GM23248 (cell line): ENCODE measurements at regions not wholly inside any gene's neighbourhood (a gene's known extent, or its start where the extent isn't known, plus 50 kb on each side); places are given as distances from the start of the nearest gene placed in this dataset.

Experiments used
- DNase-seq: peaks from one replicate; pipeline ENCODE4 v3.0.0-alpha.2; 2015
- H2AFZ ChIP-seq: fragments of 200-600 bp; sonication (generic); 2 replicates; pipeline ENCODE4 v1.6.1; 2016; ENCODE audit warnings: antibody characterized with exemption
- H3F3A ChIP-seq: fragments of 200-600 bp; sonication (generic); 2 replicates; pipeline ENCODE4 v1.6.1; 2016; ENCODE audit warnings: mild to moderate bottlenecking, antibody characterized with exemption, mixed run types; ENCODE audit not compliant: insufficient read depth
- H3K27ac ChIP-seq: fragments of 200-600 bp; sonication (generic); 2 replicates; pipeline ENCODE4 v1.5.1; 2016; ENCODE audit warnings: mild to moderate bottlenecking
- H3K27me3 ChIP-seq: fragments of 200-600 bp; sonication (generic); replicated peaks from 2 replicates; pipeline ENCODE4 v1.6.1; 2016; ENCODE audit warnings: mild to moderate bottlenecking; ENCODE audit not compliant: insufficient read depth
- H3K36me3 ChIP-seq: fragments of 200-600 bp; sonication (generic); 2 replicates; pipeline ENCODE4 v1.6.1; 2016; ENCODE audit warnings: low read depth, mild to moderate bottlenecking
- H3K4me1 ChIP-seq: fragments of 200-600 bp; sonication (generic); 2 replicates; pipeline ENCODE4 v1.6.1; 2016; ENCODE audit warnings: mild to moderate bottlenecking; ENCODE audit not compliant: insufficient read depth
- H3K4me2 ChIP-seq: fragments of 200-600 bp; sonication (generic); one replicate; pipeline ENCODE4 v1.6.1; 2016; ENCODE audit warnings: mild to moderate bottlenecking; ENCODE audit not compliant: unreplicated experiment
- H3K4me3 ChIP-seq: fragments of 200-600 bp; sonication (generic); 2 replicates; pipeline ENCODE4 v1.5.1; 2016; ENCODE audit warnings: mild to moderate bottlenecking
- H3K79me2 ChIP-seq: fragments of 200-600 bp; sonication (generic); 2 replicates; pipeline ENCODE4 v1.6.1; 2016; ENCODE audit warnings: mild to moderate bottlenecking; ENCODE audit not compliant: insufficient read depth
- H3K9ac ChIP-seq: fragments of 200-600 bp; sonication (generic); 2 replicates; pipeline ENCODE4 v1.6.1; 2016; ENCODE audit warnings: mild to moderate bottlenecking
- H3K9me2 ChIP-seq: fragments of 200-600 bp; sonication (generic); 2 replicates; pipeline ENCODE4 v1.6.1; 2016; ENCODE audit warnings: mixed run types, mild to moderate bottlenecking, moderate library complexity; ENCODE audit not compliant: insufficient read depth
- H3K9me3 ChIP-seq: fragments of 200-600 bp; sonication (generic); one replicate; pipeline ENCODE4 v1.6.1; 2017; ENCODE audit warnings: low read depth
- H4K20me1 ChIP-seq: fragments of 200-600 bp; sonication (generic); 2 replicates; pipeline ENCODE4 v1.6.0; 2016; ENCODE audit not compliant: insufficient read depth
- EZH2 ChIP-seq: fragments of 200-600 bp; sonication (generic); IDR thresholded peaks from 2 replicates; pipeline ENCODE4 v1.6.1; 2018; ENCODE audit warnings: antibody characterized with exemption, mild to moderate bottlenecking; ENCODE audit not compliant: insufficient read depth, poor library complexity, severe bottlenecking
- EZH2phosphoT487 ChIP-seq: fragments of 200-600 bp; sonication (generic); IDR thresholded peaks from 2 replicates; pipeline ENCODE4 v1.6.1; 2018; ENCODE audit warnings: antibody characterized with exemption, moderate library complexity, mild to moderate bottlenecking, low read depth; ENCODE audit not compliant: insufficient read depth
- WGBS, 2 experiments: methylation state at CpG; one replicate each; pipeline ENCODE4 v1.1.6; 2015 to 2017; ENCODE audit warnings: low lambda C conversion rate in 2 of 2, low coverage in 1 of 2; ENCODE audit errors: missing lambda C conversion rate in 2 of 2; 5-methylcytosine and 5-hydroxymethylcytosine counted together
- in situ Hi-C: fragments of 300-500 bp; cut with MboI; formaldehyde crosslinking; loops from 2 replicates; pipeline ENCODE4 v1.15.0; 2020

DNA sequence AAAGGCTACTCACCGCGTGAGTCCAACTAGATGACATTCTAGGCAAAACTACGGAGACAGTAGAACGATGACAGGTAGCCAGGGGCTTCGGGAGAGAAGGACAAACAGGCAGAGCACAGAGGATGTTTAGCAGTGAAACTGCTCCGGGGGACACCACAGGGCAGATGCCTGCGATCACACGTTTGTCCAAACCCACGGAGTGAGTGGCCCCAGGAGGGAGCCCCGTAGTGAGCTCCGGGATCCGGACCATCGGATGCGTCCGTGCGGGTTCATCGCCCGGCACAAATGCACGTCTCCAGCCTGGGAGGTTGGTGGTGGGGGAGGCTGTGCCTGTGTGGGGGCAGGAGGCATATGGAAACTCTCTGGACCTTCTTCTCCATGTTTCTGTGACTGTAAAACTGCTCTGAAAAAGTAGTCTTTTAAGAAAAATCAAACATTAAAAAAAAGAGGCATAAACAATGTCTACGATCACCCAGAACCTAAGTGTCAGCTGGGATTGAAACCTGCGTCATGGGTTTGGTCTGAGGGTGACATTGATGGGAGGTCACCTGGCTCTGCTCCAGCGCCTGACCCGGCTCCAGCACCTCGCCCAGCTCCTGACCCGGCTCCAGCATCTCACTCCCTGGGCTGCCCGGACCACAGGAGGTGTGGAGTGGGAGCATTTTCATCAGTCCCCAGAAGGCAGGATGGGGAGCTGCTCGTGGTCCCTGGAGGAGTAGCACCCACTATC is 83.0 kb upstream of the CTDP1 start:
- DNase-seq, result no peak
- H3K9ac ChIP-seq, result no peak overlapping the region
- H3K4me2 ChIP-seq, result no peak overlapping the region
- no peak overlapping the region for H2AFZ ChIP-seq
- H3F3A ChIP-seq, result no peaks in the 10 kb centered on the region
- no peaks in the 10 kb centered on the region for H3K9me2 ChIP-seq
- H3K36me3 ChIP-seq, result no peaks in the 10 kb centered on the region
- H3K27ac ChIP-seq, result no peak overlapping the region
- H3K4me3 ChIP-seq, result no peak overlapping the region
- in situ Hi-C loops, result no loop called here
- peaks cover 45% of the 10 kb centered on the region for H3K27me3 ChIP-seq
- 72 to 75% methylated on average over 26 to 27 of the region's 27 CpGs for WGBS, 2 experiments
- no peaks in the 10 kb centered on the region for H4K20me1 ChIP-seq
- H3K9me3 ChIP-seq, result no peaks in the 10 kb centered on the region
- H3K4me1 ChIP-seq, result peaks cover 5% of the 10 kb centered on the region; the same call in 1 of the 2 replicates
- H3K79me2 ChIP-seq, result no peaks in the 10 kb centered on the region
- TF ChIP-seq EZH2 (no peak), EZH2phosphoT487 (no peak)

DNA sequence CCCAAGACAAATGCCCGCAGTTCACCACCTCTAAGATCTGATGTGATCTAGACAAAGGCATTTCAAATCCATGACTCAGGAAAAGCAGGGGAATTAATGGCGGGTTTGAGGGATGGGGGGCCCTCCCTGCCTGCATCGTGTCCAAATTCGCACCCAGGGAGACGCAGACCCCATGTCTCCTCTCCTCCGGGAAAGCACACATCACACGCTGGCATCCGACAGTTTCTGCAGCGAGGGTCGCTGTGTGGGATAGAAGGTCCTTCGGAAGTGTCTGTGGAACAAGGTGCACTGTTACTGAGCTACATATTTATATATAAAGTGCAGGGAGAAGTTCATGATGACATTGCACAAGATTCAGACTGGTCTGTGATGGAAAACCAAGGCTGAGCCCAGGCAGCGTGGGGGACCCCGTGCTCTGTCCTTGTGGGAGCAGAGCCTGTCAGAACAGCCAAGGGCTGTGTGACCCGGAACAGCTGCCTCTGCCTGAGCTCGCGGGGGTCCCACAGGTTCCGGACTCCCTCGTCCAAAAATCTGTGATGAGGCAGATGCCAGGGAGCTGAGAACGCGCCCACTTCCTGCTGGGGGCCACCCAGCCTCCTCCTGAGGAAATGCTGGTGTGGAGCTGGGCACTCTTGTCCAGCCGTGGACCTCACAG is 82.3 kb upstream of the CTDP1 start:
- H3K27ac ChIP-seq, result no peak overlapping the region
- TF ChIP-seq EZH2, result no peak
- no peaks in the 10 kb centered on the region for H3K9me2 ChIP-seq
- no peak overlapping the region for H3K4me3 ChIP-seq
- no peaks in the 10 kb centered on the region for H3K36me3 ChIP-seq
- H3F3A ChIP-seq, result no peaks in the 10 kb centered on the region
- no peak overlapping the region for H3K9ac ChIP-seq
- H2AFZ ChIP-seq, result no peak overlapping the region
- H3K4me1 ChIP-seq, result peaks cover 5% of the 10 kb centered on the region; the same call in 1 of the 2 replicates
- no peaks in the 10 kb centered on the region for H3K9me3 ChIP-seq
- WGBS, 2 experiments, result 81 to 84% methylated on average over 21 of the region's 21 CpGs
- no peak overlapping the region for H3K4me2 ChIP-seq
- H3K79me2 ChIP-seq, result no peaks in the 10 kb centered on the region
- in situ Hi-C loops, result no loop called here
- H3K27me3 ChIP-seq, result peaks cover 41% of the 10 kb centered on the region
- H4K20me1 ChIP-seq, result no peaks in the 10 kb centered on the region
- no peak for DNase-seq

GRCh38 chr18:79597831-79598632 is 81.6 kb upstream of the CTDP1 start:
- no peak overlapping the region for H2AFZ ChIP-seq
- no peak overlapping the region for H3K27ac ChIP-seq
- no peak for DNase-seq
- H3K4me1 ChIP-seq, result peaks cover 5% of the 10 kb centered on the region; the same call in 1 of the 2 replicates
- H3K9ac ChIP-seq, result no peak overlapping the region
- no peaks in the 10 kb centered on the region for H3K79me2 ChIP-seq
- no peak overlapping the region for H3K4me3 ChIP-seq
- no peaks in the 10 kb centered on the region for H3K36me3 ChIP-seq
- WGBS, 2 experiments, result 84 to 88% methylated on average over 34 to 38 of the region's 38 CpGs
- H4K20me1 ChIP-seq, result no peaks in the 10 kb centered on the region
- H3F3A ChIP-seq, result no peaks in the 10 kb centered on the region
- peaks cover 36% of the 10 kb centered on the region for H3K27me3 ChIP-seq
- no peaks in the 10 kb centered on the region for H3K9me3 ChIP-seq
- no peaks in the 10 kb centered on the region for H3K9me2 ChIP-seq
- TF ChIP-seq EZH2, result no peak
- no peak for TF ChIP-seq EZH2phosphoT487
- H3K4me2 ChIP-seq, result no peak overlapping the region
- in situ Hi-C loops, result no loop called here

DNA sequence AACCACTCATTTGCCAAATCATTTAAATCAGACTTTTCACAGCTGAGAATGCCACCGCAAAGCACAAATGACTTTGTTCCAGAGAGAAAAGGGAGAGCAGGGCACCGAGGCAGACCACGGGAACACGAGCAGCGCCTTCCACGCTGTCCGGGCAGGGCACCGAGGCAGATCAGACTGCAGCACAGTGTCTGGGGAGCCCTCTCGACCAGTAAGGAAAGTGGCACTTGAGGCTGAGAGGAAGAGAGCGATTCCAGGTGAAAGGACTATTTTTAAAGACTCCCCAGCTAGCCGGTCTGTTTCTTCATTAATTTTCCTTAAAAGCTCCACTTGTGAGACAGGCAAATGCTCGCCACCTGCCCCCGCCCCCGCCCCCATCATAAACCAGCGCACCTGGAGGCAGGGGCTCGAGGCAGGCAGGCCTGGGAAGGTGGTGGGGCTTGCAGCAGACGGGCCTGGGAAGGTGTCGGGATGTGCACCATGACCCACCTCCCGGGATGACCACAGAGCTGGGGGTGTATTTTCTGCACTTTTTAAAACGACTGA is 80.9 kb upstream of the CTDP1 start:
- Histone ChIP-seq H3K9ac (0 out of 2 replicates have a peak overlapping the region, but pooled peaks have one; percentile 17), H3K4me2 (no peak overlapping the region), H3K36me3 (no peaks in the 10 kb centered on the region), H3F3A (no peaks in the 10 kb centered on the region), H3K9me2 (no peaks in the 10 kb centered on the region), H4K20me1 (no peaks in the 10 kb centered on the region), H2AFZ (no peak overlapping the region), H3K27me3 (peaks cover 29% of the 10 kb centered on the region), H3K27ac (no peak overlapping the region), H3K4me3 (no peak overlapping the region), H3K4me1 (peaks cover 5% of the 10 kb centered on the region; the same call in 1 of the 2 replicates), H3K79me2 (no peaks in the 10 kb centered on the region), H3K9me3 (no peaks in the 10 kb centered on the region)
- WGBS, 2 experiments, result 62 to 75% methylated on average over 19 to 20 of the region's 20 CpGs
- TF ChIP-seq EZH2phosphoT487 (no peak), EZH2 (no peak)
- in situ Hi-C loops, result no loop called here
- no peak for DNase-seq
